ENCODE measurements at regions not wholly inside any gene's neighbourhood (a gene's known extent, or its start where the extent isn't known, plus 50 kb on each side); places are given as distances from the start of the nearest gene placed in this dataset.

DNA sequence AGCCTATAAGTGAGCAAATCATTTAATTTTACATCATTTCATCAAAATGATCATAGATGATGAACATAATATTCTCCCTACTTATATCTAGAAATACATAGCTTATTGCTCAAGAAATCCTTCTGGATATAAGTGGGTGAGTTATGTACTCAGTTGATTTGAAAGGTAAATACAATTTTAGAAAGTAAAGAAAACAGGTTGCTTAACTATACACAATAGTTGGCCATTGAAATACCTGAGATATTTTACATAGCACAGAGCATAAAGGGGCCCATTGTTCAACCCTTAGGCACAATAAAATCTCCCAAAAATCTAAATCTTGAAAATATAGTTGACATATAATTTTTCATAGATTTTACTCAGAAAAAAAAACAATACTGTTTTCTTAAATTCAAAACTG, 782.0 kb upstream of the KLHL1 start:
- no peak for DNase-seq (ENCODE audit: low read depth)

DNA sequence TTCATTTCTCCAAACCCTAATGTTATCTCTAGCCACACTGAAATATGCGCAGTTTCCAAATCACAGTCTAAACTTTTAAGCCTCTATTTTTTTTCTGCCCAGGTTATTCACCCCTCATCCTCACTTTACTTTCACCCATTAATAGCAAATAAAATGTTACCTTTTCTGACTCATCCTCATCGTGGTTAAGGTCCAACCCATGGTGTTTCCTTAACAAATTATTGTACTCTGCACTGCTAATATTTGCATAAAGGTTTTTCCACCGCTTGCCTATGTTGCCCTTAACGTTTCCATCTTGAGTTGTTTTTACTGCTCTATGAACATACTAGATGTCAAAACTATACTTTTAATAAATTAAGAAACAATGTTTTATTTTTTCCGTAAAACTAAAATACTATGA, 780.9 kb upstream of the KLHL1 start:
- DNase-seq (ENCODE audit: low read depth), result no peak

DNA sequence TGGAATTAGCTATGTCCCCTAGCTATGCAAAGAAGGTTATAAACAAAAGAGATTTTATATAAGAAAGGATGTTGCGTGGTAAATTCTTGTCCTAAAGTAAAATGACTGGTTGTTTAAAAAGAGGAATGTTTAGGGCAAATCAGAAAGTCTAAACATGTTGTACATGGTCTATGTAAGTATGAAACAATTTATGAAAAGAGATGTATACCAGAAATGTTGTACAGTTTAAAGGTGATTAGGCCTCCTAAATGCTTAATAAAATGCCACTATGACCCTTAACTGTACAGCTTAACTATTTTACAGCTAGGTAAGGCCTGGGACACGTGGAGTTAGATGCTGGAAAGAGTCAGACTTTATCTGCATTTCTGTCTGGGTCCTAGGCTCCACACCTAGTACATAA, 775.9 kb upstream of the KLHL1 start:
- DNase-seq (ENCODE audit: low read depth), result no peak

DNA sequence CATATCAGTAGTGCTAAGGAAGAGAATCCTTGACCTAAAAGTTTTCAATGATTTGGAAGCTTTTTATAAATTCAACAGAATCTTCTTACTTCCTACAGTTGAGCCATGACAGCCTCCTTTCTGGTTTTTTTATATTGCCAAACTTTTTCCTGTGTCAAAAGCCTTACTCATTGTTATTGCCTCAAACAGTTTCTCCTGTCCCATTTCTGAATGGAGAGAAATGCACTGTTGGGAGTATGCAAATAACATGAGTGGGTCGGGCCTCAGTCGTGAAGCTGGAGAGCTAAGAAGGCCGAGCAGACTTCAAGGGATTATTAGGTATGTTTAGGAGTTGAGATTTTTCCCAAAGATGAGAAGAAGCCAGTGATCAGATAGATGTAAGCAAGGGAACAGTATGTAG, 766.4 kb upstream of the KLHL1 start:
- no peak for DNase-seq (ENCODE audit: low read depth)

- no peak for DNase-seq (ENCODE audit: low read depth)
Observed at GRCh38 chr13:70864731-70865130, 756.5 kb upstream of the KLHL1 start.

- DNase-seq (ENCODE audit: low read depth), result no peak
Observed at GRCh38 chr13:70856711-70857110, 748.5 kb upstream of the KLHL1 start.

- DNase-seq (ENCODE audit: low read depth), result no peak
Observed at GRCh38 chr13:70856025-70856424, 747.8 kb upstream of the KLHL1 start.

GRCh38 chr13:70849222-70849621, 741.0 kb upstream of the KLHL1 start:
- no peak for DNase-seq (ENCODE audit: low read depth)

GRCh38 chr13:70844391-70845108, 736.3 kb upstream of the KLHL1 start:
- DNase-seq (ENCODE audit: low read depth), result no peak

DNA sequence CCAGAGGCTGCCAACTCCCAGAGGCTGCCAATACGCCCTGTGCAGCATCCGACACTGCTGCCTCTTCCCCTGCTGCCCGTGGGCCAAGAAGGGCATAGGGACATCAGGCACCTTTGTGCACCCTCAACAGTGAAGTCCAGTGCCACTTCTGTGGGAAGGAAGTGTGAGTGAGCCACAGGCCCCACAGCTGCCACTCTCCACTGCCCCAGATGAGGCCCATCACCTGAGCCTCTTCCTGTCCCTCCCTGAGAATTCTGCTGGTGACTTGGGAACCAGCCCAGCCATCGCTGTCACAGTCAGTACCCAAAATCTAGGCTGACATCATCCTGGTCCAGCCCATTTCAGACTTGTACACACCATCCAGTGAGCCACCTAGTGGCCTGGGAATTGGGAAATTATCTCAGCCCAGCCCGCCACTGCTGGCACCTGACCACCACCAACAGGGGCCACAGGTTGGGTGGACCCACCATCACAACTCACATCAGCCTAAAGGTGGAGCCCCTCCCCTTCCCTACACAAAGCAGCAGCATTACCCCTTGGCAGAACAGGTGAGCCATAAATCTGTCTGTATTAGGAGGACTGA, 733.9 kb upstream of the KLHL1 start:
- DNase-seq (ENCODE audit: low read depth), result no peak

GRCh38 chr13:70841240-70842061, 733.2 kb upstream of the KLHL1 start:
- DNase-seq (ENCODE audit: low read depth), result no peak

DNA sequence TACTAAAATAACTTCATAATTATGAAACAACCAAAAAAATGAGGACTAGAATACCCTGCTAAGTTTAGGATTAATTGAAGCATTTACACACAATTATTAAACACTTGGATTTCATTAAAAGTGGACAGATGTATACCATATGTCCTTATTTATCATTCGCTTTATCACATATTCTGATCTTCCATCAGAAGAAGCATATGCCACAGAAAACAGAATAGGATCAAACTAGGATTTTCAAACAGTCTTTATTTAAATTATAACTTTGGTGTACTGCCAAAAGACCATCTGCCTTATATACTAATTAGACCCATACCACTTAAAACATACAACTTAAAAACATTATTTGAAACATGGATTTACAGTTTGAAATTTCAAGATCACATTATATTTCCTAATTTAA, 727.1 kb upstream of the KLHL1 start:
- no peak for DNase-seq (ENCODE audit: low read depth)

GRCh38 chr13:70829748-70830147, 721.5 kb upstream of the KLHL1 start:
- no peak for DNase-seq (ENCODE audit: low read depth)

- peak; percentile 14 for DNase-seq (ENCODE audit: low read depth)
Observed at GRCh38 chr13:70817576-70817975, 709.3 kb upstream of the KLHL1 start.

- DNase-seq (ENCODE audit: low read depth), result peak; percentile 13
Observed at GRCh38 chr13:70816853-70817252, 708.6 kb upstream of the KLHL1 start.

GRCh38 chr13:70814684-70815083, 706.4 kb upstream of the KLHL1 start:
- no peak for DNase-seq (ENCODE audit: low read depth)

GRCh38 chr13:70812481-70812880, 704.2 kb upstream of the KLHL1 start:
- DNase-seq (ENCODE audit: low read depth), result peak; percentile 67

- DNase-seq (ENCODE audit: low read depth), result no peak
Observed at GRCh38 chr13:70809588-70809987, 701.3 kb upstream of the KLHL1 start.

GRCh38 chr13:70798385-70798784, 690.1 kb upstream of the KLHL1 start:
- DNase-seq (ENCODE audit: low read depth), result no peak

GRCh38 chr13:70795484-70795883, 687.2 kb upstream of the KLHL1 start:
- DNase-seq (ENCODE audit: low read depth), result no peak

DNA sequence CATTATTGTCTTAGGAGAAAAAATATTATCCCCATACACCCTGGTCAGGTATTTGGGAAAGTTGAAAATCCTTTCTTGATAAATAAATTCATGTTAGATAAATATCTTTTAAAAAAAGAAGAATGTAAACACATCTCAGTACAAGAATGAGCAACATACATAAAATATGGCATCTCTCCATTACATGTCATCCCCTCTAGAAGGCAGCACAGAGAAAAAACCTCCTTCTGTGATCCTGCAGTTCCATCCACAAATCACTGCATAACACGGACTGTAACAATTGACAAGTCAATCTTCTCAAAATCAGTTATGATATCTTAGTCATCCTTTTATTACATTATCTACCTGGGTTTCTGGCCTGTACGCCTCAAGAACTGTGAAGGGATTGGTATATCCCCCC, 683.9 kb upstream of the KLHL1 start:
- no peak for DNase-seq (ENCODE audit: low read depth)

DNA sequence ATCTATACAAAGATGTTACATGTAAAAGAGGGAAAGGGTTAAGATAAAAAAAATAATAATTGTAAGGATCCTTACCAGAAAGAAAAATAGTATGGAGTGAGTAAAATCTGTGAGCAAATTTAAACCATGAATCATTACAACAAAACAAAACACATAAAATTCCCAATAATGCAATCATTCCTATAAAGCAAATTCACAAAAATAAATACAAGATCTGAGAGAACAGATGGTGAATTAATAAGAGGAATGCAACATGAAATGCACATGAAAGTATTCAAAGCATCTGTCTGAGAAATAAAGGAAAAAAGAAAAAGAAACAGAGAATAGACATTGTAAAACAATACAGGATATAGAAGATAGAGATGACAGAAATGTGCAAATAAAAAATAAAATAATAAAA, 681.5 kb upstream of the KLHL1 start:
- DNase-seq (ENCODE audit: low read depth), result no peak

DNA sequence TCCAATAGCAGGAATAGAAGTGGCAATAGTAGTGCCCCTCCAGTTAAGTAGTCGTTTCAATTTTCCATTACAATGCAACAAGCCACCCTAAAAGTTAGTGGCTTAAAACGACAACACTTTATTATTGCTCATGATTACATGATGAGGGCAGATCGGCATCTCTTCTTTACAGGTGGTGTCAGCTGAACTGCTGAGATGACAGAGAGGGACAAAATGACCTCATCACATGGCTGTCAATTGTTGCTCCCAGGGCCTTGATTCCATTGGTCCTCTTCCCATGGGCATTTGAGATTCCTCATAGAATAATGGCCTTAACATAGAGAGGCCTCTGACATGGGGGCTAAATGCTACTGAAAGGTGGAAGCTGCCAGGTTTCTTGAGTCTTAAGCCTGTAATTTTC, 679.8 kb upstream of the KLHL1 start:
- no peak for DNase-seq (ENCODE audit: low read depth)
